A549 (cell line): ENCODE measurements at regions not wholly inside any gene's neighbourhood (a gene's known extent, or its start where the extent isn't known, plus 50 kb on each side); places are given as distances from the start of the nearest gene placed in this dataset.

Experiments used
- CHD2 ChIP-seq: fragments of 150-350 bp; IDR thresholded peaks from 2 replicates; pipeline ENCODE4 v1.6.1; 2014; ENCODE audit warnings: low read length; ENCODE audit not compliant: partially characterized antibody
- EP300 ChIP-seq, 2 experiments: fragments of >200 bp; sonication (Bioruptor Twin); formaldehyde crosslinking; IDR thresholded peaks; 2 replicates in 1 of 2; 3 replicates in 1 of 2; pipeline ENCODE4 v1.6.1; 2016 to 2017
- HES2 ChIP-seq: fragments of >200 bp; sonication (Bioruptor Twin); formaldehyde crosslinking; IDR thresholded peaks from 2 replicates; pipeline ENCODE4 v1.6.1; 2016
- HOXB13 ChIP-seq: fragments of 250-450 bp; sonication (Bioruptor Pico); IDR thresholded peaks from 2 replicates; pipeline ENCODE4 v1.5.0; 2020; ENCODE audit warnings: low read depth, mild to moderate bottlenecking, moderate library complexity
- PHF8 ChIP-seq: fragments of 200-600 bp; sonication (generic); IDR thresholded peaks from 2 replicates; pipeline ENCODE4 v1.6.1; 2016; ENCODE audit warnings: low read depth, mild to moderate bottlenecking, antibody characterized with exemption, moderate library complexity, borderline replicate concordance
- POLR2A ChIP-seq: IDR thresholded peaks from 2 replicates; pipeline ENCODE4 v1.6.1; 2012; ENCODE audit warnings: mild to moderate bottlenecking, low read length
- RAD21 ChIP-seq, 2 experiments: fragments of >200 bp in 1 of 2; sonication (Bioruptor Twin) in 1 of 2; formaldehyde crosslinking in 1 of 2; IDR thresholded peaks in 1 of 2; conservative IDR thresholded peaks in 1 of 2; 2 replicates in 1 of 2; 3 replicates in 1 of 2; pipeline ENCODE4 v1.6.1; 2012 to 2018; ENCODE audit warnings: inconsistent platforms in 1 of 2
- SREBF2 ChIP-seq: fragments of 450-650 bp; IDR thresholded peaks from 2 replicates; pipeline ENCODE4 v1.6.1; 2014; ENCODE audit warnings: mild to moderate bottlenecking, moderate library complexity
- TF ChIP-seq, protein P1 (sequence below): fragments of >200 bp; sonication (Bioruptor Twin); formaldehyde crosslinking; IDR thresholded peaks from 3 replicates; pipeline ENCODE4 v1.5.1; 2016
- TF ChIP-seq, protein P2 (sequence below): fragments of 450-650 bp; IDR thresholded peaks from 2 replicates; pipeline ENCODE4 v1.6.1; 2014; ENCODE audit warnings: antibody characterized with exemption
- TF ChIP-seq, protein P3 (sequence below): IDR thresholded peaks from 2 replicates; pipeline ENCODE4 v1.6.1; 2012
- TF ChIP-seq, protein P4 (sequence below): fragments of 200-600 bp; sonication (generic); IDR thresholded peaks from 2 replicates; pipeline ENCODE4 v1.6.1; 2016; ENCODE audit warnings: antibody characterized with exemption, mild to moderate bottlenecking, moderate library complexity

DNA sequence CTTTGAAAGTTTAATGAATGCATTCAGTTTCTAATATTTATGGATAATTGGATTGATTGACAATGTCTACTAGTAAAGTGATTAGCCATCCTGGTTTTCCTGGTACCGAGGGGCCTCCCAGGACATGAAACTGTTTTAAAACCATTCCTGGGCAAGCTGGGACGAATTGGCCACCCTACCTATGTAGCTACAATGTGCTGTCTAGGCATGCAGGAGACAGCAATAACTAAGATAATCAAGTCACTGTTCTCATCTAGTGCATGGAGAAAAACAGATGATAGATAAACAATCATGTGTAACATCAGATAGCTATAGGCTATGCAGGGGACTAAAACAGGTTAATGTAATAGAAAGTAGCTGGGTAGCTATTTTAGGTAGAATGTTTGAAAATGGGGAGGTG is 67.1 kb downstream of the PMAIP1 start:
- TF ChIP-seq, protein P1, sequence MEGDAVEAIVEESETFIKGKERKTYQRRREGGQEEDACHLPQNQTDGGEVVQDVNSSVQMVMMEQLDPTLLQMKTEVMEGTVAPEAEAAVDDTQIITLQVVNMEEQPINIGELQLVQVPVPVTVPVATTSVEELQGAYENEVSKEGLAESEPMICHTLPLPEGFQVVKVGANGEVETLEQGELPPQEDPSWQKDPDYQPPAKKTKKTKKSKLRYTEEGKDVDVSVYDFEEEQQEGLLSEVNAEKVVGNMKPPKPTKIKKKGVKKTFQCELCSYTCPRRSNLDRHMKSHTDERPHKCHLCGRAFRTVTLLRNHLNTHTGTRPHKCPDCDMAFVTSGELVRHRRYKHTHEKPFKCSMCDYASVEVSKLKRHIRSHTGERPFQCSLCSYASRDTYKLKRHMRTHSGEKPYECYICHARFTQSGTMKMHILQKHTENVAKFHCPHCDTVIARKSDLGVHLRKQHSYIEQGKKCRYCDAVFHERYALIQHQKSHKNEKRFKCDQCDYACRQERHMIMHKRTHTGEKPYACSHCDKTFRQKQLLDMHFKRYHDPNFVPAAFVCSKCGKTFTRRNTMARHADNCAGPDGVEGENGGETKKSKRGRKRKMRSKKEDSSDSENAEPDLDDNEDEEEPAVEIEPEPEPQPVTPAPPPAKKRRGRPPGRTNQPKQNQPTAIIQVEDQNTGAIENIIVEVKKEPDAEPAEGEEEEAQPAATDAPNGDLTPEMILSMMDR, result no peak
- TF ChIP-seq POLR2A (no peak), HOXB13 (no peak), EP300 (IDR thresholded peaks at IDR 0.05) (no peak), PHF8 (no peak), SREBF2 (no peak), HES2 (no peak), RAD21 (conservative IDR thresholded peaks at IDR 0.05 in 1 of 2, IDR thresholded peaks at IDR 0.05 in 1 of 2) (no peak), CHD2 (no peak)
- TF ChIP-seq, protein P2, sequence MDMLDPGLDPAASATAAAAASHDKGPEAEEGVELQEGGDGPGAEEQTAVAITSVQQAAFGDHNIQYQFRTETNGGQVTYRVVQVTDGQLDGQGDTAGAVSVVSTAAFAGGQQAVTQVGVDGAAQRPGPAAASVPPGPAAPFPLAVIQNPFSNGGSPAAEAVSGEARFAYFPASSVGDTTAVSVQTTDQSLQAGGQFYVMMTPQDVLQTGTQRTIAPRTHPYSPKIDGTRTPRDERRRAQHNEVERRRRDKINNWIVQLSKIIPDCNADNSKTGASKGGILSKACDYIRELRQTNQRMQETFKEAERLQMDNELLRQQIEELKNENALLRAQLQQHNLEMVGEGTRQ, result no peak
- TF ChIP-seq, protein P3, sequence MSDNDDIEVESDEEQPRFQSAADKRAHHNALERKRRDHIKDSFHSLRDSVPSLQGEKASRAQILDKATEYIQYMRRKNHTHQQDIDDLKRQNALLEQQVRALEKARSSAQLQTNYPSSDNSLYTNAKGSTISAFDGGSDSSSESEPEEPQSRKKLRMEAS, result no peak
- TF ChIP-seq, protein P4, sequence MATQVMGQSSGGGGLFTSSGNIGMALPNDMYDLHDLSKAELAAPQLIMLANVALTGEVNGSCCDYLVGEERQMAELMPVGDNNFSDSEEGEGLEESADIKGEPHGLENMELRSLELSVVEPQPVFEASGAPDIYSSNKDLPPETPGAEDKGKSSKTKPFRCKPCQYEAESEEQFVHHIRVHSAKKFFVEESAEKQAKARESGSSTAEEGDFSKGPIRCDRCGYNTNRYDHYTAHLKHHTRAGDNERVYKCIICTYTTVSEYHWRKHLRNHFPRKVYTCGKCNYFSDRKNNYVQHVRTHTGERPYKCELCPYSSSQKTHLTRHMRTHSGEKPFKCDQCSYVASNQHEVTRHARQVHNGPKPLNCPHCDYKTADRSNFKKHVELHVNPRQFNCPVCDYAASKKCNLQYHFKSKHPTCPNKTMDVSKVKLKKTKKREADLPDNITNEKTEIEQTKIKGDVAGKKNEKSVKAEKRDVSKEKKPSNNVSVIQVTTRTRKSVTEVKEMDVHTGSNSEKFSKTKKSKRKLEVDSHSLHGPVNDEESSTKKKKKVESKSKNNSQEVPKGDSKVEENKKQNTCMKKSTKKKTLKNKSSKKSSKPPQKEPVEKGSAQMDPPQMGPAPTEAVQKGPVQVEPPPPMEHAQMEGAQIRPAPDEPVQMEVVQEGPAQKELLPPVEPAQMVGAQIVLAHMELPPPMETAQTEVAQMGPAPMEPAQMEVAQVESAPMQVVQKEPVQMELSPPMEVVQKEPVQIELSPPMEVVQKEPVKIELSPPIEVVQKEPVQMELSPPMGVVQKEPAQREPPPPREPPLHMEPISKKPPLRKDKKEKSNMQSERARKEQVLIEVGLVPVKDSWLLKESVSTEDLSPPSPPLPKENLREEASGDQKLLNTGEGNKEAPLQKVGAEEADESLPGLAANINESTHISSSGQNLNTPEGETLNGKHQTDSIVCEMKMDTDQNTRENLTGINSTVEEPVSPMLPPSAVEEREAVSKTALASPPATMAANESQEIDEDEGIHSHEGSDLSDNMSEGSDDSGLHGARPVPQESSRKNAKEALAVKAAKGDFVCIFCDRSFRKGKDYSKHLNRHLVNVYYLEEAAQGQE, result no peak
